ENCODE measurements at regions not wholly inside any gene's neighbourhood (a gene's known extent, or its start where the extent isn't known, plus 50 kb on each side); places are given as distances from the start of the nearest gene placed in this dataset.

DNA sequence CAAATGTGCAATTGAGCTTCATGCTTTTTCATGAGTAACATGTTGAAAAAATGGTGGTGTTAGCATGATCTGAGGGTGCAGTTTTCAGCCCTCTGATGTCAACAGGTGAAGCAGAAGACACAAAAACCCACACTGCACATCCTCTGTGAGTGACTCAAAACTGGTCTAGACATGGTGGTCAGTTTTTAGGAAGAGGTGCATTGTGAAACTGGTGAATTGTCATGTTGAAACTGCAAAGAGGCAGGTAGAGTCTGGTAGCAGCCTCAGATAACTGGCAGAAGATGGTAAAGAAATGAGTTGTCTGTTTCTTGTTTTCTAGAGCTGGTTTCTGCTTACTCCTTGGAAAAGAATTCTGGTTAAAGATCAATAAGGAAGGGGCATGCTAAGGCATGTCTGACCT is 97.3 kb upstream of the HMCN1 start:
- Histone ChIP-seq H2BK15ac (ENCODE audit: low read depth, low read length) (no peak overlapping the region), H3K79me1 (ENCODE audit: insufficient read depth, low read depth, low read length, poor library complexity, severe bottlenecking) (no peaks in the 10 kb centered on the region), H3K4me1 (ENCODE audit: insufficient read depth, low read length) (no peaks in the 10 kb centered on the region), H4K20me1 (ENCODE audit: control insufficient read depth, insufficient read depth, insufficient read length) (no peaks in the 10 kb centered on the region), H3K27me3 (ENCODE audit: insufficient read depth, low read length) (no peaks in the 10 kb centered on the region), H3K9ac (ENCODE audit: extremely low read depth, insufficient read length, low read length) (no peak overlapping the region), H2BK120ac (ENCODE audit: low read depth, low read length, poor library complexity, severe bottlenecking) (no peak overlapping the region), H2AFZ (ENCODE audit: low read length) (no peak overlapping the region), H4K8ac (replicated peaks; ENCODE audit: insufficient read length, low read depth, low read length) (no peak overlapping the region), H3K4me2 (ENCODE audit: insufficient read depth, insufficient read length, low read length) (no peak overlapping the region), H3K79me2 (ENCODE audit: insufficient read depth, low read length) (no peaks in the 10 kb centered on the region), H4K5ac (ENCODE audit: insufficient read length, low read depth, low read length) (no peak overlapping the region), H3T11ph (ENCODE audit: low read length) (no peak overlapping the region), H3K56ac (ENCODE audit: insufficient read length, low read depth, low read length) (no peak overlapping the region), H3K9me3 (ENCODE audit: control insufficient read depth, low read depth, low read length) (peaks cover 5% of the 10 kb centered on the region), H3K23ac (ENCODE audit: insufficient read length, low read depth, low read length) (no peak overlapping the region), H3K27ac (ENCODE audit: insufficient read length, low read depth, low read length) (no peak overlapping the region), H2BK20ac (ENCODE audit: low read depth, low read length, poor library complexity, severe bottlenecking) (no peak overlapping the region), H3K14ac (ENCODE audit: insufficient read depth, low read length) (no peak overlapping the region), H3K4ac (ENCODE audit: low read depth, low read length) (no peak overlapping the region), H3K18ac (ENCODE audit: insufficient read length, low read depth, low read length) (no peak overlapping the region), H2AK5ac (ENCODE audit: insufficient read length, low read length) (no peak overlapping the region), H2BK5ac (ENCODE audit: insufficient read length, low read length) (no peak overlapping the region), H2BK12ac (ENCODE audit: insufficient read length, low read depth, low read length) (no peak overlapping the region), H4K91ac (ENCODE audit: insufficient read length, low read depth, low read length) (no peak overlapping the region), H3K23me2 (ENCODE audit: insufficient read length, low read depth, low read length, poor library complexity, severe bottlenecking) (no peaks in the 10 kb centered on the region)
- H3K27ac Mint-ChIP-seq = no peak overlapping the region
- peaks cover 25 to 54% (median 41%) of the 10 kb centered on the region in 3 experiments for H3K36me3 Mint-ChIP-seq (ENCODE audit: insufficient read depth in 1 of 3, low read depth in 3 of 3)
- no peaks in the 10 kb centered on the region; the same call in none of the 2 replicates for H3K27me3 Mint-ChIP-seq (ENCODE audit: low read depth)
- H3K9me3 Mint-ChIP-seq = peaks cover 44 to 48% of the 10 kb centered on the region in 2 experiments
- TF ChIP-seq, protein P1, sequence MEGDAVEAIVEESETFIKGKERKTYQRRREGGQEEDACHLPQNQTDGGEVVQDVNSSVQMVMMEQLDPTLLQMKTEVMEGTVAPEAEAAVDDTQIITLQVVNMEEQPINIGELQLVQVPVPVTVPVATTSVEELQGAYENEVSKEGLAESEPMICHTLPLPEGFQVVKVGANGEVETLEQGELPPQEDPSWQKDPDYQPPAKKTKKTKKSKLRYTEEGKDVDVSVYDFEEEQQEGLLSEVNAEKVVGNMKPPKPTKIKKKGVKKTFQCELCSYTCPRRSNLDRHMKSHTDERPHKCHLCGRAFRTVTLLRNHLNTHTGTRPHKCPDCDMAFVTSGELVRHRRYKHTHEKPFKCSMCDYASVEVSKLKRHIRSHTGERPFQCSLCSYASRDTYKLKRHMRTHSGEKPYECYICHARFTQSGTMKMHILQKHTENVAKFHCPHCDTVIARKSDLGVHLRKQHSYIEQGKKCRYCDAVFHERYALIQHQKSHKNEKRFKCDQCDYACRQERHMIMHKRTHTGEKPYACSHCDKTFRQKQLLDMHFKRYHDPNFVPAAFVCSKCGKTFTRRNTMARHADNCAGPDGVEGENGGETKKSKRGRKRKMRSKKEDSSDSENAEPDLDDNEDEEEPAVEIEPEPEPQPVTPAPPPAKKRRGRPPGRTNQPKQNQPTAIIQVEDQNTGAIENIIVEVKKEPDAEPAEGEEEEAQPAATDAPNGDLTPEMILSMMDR (conservative IDR thresholded peaks at IDR 0.05) = no peak
- H3K4me1 Mint-ChIP-seq = peaks cover 4% of the 10 kb centered on the region in 2 experiments; a peak in 3 of 4 replicates
- DNase-seq = no peak
- no peak overlapping the region for H3K4me3 Mint-ChIP-seq

Measured in H9 (cell line).